Left forelimb (tissue), 1 donor: ENCODE measurements at regions not wholly inside any gene's neighbourhood (a gene's known extent, or its start where the extent isn't known, plus 50 kb on each side); places are given as distances from the start of the nearest gene placed in this dataset.

Source experiments
- DNase-seq: peaks from one replicate; pipeline ENCODE4 v3.0.0-alpha.2; 2018; ENCODE audit warnings: low spot score

DNA sequence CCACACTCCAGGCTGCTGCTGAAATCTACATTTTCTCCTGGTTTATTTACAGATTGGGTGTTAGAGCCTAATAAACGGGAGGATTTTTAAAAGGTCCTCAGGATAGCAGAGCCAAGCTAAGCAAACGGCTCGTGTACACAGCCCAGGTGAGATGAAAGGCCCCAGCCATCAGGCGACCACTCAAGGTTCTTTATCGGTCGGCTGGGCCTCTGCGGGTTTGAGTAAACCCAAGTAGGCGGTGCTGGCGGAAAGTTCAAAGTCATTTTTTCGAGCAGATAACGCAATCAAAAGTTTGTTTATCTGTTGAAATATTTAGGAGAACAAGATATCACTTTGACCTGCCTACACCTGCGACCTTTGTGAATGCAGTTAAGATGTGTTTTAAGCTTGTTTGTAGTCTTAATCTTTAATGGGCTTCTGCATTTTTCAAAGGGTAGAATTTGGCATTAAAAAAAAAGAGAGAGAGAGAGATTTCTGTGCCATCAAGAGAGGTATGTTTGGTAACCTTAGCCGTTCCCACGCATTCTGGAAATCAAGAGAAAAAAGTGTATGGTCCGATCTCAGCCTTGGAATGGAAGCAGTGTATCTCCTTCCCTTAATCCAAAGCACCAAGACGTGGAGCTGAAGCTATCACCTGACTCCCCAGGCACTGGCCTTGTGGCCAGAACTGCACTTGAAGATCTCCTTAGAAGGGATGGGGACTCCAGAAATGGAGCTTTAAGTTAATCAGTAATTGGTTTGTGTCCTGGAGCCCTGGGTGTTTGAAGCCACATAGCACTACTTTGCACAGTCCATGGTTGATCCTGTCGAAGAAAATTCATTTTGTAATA is 301.7 kb upstream of the IRX5 start:
- DNase-seq: no peak

DNA sequence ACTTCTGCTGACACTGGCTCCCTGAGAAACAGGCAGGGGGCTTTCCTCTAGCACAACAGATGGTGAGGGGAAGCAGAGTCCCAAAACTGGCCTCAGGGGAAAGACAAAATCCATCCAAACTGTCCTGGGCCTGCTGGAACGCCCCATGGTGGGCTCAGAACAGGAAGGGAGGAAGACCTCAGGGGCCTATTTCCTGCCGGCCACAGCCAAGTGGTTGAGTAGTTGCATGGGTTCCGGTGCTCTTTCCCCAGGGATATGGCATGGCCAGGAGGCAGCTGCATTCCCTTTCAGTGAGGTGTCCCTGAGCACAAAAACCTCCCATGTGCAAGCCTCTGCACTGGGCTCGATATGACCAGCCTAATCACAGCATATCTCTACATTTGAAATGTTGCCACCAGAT is 303.0 kb upstream of the IRX5 start:
- no peak for DNase-seq

DNA sequence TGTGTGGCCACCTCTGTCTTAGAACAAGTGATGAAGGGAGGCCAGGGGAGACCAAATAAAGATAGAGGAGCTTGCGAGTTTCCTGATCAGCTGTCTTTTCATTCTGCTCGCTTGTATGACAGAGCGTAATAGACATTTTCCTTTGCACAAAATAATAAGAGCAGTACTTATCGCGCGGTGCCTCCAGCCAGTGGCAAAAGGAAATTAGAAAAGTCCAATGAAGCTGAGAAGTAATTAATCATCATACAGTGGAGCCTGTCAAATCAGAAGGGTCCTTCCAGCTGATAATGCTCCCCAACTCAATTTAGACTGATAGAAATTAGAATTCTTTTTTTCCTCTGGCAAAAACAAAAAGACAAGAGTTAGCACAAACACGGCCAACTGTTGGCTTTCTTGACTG is 307.0 kb upstream of the IRX5 start:
- DNase-seq: no peak

DNA sequence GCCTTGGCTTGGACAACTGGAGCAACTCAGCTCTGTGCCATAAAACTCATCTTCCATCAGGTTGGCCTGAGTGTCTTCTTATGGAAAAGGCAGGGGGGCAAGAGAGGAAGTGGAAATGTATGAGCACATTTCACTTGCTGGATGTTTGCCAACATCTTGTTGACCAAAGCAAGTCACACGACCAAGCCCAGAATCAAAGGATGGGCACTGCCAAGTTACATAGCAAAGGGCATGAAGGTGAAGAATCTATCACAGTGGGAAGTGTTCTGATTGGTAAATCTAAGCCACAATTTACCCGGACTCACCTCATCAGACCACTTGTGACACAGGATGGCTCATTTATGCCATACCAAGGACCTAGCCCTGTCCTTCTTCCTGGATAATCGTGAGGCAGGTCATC is 310.5 kb upstream of the IRX5 start:
- DNase-seq: no peak

DNA sequence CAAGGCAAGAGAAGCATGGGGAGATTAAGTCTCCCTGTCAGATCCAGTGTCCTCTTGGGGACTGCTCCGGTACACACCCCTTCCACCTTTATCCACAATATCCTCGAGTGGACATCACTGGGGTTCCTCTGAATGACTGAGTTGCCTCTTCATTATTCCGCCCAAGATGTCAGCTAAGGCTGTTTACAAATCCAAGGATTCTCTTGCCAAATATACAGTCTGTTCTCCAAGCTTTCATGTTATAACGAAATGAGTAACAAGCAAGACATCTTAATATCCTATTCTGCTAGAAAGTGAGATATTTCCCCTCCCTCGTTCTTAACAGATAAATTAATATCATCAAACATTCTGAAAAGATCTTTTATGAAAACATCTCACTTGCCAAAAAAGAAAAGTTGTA is 314.1 kb upstream of the IRX5 start:
- no peak for DNase-seq

DNA sequence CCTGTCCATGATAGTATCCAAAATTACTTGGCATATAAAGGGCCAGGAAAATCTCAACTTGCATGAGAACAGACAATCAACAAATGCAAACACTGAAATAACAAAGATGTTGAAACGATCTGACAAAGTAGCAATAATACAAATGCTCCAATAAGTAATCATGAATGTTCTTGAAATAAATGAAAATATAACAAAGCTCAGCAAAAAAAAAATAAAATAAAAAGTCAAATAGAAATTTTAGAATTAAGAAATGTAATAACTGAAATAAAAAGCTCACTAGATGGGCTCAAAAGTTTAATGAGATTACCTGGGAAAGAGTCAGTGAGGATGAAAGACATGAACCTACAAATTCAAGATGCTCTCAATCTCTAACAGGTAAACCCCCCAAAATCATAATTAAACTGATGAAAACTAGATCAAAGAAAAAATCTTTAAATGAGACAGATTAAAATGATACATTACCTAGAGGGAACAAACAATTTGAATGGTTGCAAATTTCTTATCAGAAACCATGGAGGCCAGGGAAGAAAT is 319.0 kb upstream of the IRX3 start:
- no peak for DNase-seq

DNA sequence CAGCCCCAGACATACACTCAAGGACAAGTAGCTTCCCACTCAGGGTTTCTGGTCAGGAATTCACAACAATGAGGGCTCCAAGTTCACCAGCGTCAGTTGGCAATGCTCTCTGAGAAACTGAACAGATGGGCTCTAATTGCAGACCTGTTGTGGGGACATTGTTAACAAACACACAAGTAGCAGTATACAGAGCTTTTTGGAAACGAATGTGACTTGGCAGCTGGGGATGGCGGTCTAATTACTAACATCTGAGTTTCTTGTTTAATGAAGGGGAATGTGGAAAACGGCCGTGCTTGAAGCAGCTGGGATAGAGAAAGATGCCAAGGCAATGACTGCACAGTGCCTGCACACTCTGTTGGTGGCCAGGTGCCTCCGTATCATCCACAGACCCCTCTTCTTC is 316.1 kb upstream of the IRX3 start:
- DNase-seq: no peak

DNA sequence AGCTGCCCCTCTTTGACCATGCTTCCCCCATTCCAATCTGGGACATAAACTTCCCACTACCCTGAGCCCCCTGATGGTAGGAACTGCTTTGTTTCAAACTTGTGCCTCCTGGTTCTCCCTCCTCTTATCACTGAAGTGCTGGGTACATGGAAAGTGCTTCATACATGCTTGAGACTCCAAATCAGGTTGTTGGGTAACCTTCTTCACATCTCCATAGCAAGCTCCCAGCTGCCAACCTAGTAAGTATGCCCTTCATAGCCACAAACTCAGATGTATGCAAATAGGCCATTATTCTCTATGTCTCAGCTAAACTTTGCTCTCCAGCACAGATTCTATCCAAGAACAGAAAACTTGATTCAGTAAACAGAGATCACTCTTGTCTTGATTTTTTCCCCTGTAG is 310.6 kb upstream of the IRX3 start:
- DNase-seq: no peak

DNA sequence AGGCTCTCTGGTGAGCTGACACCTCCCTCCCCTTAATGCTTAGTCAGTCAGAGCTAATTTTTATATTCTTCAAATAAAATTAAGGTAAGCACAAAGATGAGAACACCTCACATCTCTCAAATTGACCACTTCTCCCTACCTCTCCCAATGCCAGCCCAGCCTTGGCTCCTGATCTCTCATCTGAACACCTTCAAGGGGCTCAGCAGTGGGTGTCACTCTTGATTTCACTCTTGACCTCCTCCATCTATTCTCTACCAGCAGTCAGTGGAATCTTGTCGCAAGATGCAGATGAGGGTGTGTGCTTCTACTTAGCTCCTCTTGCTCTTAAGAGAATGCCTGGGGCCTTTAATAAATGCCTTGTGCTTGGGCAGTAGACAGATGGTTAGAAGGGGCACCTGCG is 309.0 kb upstream of the IRX3 start:
- no peak for DNase-seq

DNA sequence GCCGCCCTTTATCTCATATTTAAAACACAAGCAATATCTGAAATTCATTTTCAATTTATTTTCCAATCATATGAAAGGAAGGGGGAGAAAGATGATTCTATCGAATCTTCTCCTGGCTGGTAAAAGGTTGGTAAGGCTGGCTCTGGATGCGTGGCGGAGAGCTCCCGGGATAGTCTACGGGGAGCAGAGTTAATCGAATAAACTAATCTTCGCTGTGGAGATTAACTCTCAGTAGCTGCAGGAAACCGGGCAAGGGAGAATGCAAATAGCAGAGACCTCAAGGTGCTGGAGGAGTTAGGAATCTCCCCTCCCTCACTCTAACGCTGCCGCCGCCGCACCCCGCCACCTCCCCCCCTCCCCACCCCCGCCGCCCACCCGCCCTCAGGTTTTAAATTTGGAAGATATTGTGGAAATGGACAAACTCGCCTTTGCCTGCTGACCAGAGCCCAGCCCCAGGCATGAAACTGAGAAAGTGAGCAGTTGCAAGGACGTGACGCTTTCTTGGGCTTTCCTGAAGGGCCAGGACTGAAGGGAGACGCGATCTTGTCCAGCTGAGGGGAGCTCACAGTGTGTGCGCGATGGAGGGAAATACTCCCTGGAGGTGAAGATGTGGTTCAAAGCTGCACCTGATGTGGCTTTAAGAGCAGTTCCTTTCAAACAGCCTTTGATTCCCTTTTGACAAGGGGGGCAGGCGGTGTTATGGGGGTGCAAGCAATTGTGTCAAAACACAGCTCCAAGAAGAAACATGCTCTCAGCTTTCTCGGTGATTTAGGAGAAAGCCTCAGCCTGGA is 308.2 kb upstream of the IRX3 start:
- DNase-seq: no peak

DNA sequence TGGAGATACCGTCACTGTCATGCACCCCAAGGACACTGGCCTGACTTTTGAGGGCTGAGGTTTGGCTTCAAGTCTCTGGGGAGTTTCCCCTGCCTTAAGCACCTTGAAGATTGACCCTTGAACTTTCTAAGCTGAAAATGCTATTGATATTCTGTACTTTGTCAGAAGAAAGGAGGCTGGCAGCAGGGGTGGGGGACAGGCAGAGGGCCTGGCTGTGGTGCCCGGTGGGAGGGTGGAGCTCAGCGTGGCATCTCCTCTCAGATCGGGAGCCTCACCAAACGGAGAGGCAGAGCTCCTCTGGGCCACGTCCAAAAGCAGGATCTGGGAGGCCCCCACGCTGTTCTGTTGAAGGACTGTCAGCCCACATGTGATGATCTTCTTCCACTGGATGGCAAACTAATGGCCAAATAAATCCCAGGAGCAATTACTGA is 305.2 kb upstream of the IRX3 start:
- no peak for DNase-seq

DNA sequence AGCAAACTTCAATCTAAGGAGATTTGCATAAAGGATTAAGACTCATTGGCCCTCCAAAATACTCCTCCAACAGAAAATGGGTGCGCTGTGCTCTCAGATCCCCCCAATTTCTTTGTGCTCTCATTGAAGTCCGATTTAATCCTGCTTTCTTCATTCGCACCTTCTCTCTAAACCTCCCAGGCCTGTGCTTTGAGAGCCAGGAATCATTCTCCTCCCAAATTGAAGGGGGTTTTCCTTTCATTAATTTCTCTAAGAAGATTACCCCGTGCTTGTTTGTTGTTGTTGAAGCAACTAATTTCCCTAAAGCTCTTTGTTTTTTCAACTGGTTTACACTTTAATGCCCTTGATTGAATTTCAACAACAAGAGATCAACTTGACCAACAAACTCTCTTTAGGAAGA is 304.2 kb upstream of the IRX3 start:
- no peak for DNase-seq

DNA sequence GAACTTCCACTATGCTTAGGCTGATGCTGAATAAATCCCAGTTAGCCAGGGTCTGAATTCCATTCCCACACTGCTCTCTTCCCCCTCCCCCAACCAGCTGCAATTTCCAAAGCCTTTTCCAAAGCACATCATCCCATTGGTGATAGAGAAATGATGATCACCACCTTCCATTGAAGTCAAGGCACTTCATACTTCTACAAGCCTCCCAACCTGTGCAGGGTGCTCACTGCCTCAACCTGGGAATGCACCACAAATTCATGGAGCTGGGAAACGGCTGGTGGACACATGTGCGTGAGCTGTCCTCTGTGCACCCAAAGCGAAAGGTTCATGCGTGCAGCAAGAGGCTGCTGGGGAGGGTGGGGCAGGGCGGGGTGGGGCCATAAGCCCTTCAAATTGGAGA is 302.7 kb upstream of the IRX3 start:
- no peak for DNase-seq

DNA sequence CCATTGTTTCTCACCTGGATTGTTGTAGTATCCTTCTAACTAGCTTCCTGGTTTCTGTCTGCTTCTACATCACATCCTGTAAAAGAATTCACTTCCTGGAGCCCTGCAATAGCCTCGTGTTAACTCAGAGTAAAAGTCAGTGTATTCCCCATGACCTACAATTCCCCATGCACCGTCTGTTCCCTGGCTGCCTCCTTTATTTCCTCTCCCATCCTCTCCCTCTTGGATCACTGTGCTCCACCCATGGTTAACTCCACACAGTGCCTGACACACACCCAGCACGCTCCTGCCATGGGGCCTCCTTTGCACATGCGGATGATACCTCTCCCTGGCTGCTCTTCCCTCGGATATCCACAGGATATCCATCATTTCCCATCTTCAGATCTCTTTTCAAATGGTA is 301.4 kb upstream of the IRX3 start:
- DNase-seq: no peak

DNA sequence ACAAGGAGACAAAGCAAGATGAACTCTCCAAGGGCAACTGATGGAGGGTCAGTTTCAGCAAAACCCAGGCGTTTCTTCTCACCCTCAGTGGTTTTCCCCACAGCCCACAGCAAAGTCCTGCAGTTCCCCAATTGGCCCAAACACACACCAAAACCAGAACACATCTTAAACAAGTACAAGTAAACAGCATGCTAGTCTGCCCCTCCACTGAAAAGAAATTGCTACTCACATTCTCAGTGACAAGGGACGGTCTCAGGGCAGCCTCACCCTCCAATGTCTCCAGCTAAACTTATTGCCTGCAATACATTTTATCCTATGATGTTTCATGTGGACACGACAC is 300.6 kb upstream of the IRX3 start:
- no peak for DNase-seq

DNA sequence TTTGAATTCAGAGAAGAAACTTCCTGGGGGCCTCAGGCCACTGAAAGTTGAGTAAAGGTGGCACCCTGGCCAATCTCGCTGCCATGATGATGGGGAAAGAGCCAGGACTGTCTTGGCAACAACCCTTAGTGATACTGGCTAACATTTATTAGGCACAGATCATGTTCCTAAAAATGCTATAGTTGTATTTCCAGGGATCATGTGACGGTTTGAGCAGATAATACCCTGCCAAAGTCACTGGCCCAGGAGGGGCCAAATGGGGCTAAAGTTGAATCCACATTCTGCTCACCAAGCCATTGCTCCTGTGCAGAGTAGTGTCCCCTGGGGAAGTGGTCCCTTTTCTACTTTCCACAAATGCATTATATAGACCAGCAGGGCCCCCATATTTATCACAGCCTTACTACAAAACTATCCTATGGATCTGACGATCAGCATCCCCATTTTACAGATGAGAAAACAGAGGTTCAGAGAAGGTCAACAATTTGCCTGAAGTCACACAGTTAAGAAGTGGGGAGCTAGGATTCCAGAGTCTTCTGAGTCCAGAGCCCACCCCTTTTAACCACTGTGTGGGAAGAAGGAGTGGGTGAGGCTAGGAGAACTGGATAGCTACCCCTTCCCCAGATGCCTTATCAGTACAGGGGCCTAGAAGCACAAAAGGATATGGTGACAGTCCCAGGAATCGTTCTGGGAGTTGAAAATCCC is 300.0 kb upstream of the IRX3 start:
- DNase-seq: no peak

DNA sequence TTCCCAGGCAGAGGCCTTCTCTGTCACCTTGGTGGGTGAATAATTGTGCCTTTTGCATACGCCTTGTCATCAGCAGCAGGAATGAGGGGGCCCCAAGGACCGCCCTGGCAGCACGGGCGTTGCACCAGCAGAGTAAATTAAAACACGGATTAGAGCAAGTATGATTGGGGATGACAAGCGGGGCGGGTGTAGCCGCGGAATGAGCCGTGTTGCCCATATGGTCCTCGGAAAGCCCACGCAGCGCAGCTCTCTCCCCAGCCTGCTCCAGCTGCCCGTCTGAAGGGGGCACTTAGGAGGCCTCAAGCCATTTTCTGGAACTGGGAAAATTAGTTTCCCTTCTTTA is 299.4 kb upstream of the IRX3 start:
- DNase-seq: no peak

DNA sequence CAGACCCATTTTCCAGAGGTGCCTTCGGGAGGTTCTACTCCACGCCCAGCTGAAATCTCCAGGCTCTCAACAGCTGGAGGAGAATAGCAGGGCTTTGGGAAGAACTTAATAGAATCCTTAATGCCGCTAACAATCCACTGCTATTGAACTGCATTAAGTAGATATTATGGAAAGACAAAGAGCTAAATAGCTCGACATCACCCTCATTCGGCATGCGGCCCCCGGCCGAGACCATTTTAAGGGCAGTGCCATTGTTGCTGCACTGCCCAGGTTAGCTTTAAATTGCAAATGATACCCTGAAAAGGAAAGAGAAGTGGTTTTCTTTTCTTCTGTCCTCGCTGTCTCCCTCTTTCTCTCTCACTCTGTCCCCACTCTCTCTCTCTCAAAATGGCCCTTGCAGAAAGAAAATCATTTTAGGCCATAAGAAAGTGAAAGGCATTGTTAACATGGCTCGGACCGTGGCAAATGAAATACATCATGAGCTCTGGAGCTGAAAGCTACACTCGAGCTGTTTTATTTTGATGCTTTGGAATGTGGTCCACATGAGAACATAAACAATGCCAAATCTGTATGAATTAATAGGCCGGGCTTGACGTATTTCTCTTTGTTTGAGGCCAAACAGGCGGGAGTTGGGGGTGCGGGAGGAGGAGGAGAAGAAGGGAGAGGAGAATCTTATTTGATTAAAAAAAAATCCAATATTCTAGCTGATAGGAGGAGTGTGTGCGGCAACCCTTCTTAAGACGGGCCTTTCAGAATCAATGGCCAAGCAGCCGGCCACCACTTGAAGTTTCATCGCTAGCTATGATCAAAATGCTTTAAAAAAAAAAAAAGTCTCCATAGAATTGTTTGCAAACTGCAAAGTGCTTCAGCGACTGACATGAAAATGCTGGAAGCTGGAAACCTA is 298.8 kb upstream of the IRX3 start:
- no peak for DNase-seq

DNA sequence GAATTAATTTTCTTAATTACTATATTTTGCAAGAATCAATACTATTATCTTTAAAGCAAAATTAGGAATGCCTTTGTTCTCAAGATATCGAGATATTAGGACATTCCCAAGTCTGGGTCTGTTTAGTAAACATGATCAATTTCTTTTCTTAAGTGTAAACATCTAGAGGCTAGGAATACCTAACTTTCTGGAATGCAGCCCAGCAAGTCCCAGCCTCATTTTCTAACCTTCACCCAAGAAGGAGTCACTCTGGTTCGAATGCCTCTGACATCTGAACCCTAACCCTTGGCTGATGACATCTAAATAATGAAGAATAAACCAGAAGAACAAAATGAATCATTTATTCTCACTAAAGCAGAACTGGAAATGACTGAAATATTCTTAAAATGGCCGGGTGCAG is 297.5 kb upstream of the IRX3 start:
- DNase-seq: no peak

DNA sequence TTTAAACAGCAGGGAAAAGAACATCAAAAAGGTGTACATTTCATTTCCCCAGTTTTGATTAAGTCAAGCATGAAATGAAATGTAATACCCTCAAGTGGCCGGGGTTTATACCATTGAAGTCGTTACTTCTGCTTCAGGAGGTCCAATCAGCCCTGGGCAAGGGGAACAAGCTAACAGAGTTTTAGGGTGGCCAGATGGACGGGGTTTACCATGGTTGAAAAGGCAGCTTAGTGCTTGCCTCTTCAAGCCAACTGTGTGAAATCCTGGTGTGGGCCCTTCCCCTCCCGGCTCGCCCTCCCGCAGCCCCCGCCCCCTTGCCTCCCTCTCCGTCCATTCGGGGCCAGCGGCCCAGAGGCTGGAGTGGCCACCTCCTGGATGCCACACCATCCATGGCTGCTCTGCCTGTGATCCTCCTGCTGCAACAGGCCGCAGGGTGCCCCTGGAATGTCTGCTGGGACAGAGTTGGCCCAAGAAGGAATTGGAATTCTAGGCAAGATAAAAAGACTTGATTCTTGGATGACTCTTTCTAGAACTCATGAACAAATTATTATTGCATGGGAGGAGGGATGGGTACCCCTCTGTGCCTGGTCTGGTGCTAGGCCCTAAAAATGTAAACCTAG is 296.2 kb upstream of the IRX3 start:
- no peak for DNase-seq

DNA sequence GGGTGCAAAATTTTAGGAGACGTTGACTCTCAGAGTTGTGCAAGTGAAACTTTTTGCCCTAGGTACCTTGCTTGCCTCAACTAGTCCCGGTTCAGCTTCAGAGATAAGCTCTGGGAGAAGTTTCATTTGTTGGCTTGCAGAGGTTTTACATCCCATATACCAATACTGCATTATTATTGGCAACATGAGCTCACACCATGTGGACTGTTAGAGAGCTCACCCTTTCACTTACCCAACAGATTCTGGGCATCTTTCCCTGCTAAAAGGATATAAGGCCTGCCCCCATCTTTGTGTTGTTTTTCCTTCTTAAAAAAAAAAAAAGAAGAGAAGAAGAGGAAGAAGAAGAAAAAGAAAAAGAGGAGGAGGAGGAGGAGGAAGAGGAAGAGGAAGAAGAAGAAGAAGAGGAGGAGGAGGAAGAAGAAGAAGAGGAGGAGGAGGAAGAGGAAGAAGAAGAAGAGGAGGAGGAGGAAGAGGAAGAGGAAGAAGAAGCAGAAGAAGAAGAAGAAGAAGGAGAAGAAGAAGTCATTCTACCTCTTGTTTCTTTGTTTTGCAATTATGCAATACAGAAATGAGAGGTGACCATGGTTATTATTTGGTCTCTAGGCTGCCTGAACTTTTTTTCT is 292.6 kb upstream of the IRX3 start:
- DNase-seq: no peak
